ENCODE measurements at regions not wholly inside any gene's neighbourhood (a gene's known extent, or its start where the extent isn't known, plus 50 kb on each side); places are given as distances from the start of the nearest gene placed in this dataset.

DNA sequence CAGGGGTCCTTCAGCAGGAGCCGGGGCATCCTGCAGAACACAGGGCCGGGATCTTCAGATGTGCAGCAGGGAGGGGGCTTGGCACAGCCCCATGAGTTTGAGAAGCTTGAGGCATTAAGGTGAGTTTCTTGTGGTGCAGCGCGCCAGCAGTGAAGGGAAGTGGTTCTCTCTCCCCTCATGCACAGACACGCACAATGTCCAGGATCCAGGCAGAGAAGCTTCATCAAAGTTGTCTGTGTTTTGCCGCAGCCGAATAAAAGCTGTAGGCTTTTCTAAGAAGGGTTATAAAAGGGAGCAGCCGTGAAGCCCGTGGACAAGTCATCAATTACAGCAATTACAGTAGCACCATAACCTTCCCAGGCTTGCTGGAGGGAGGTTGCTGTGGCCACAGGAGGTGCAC, 491.0 kb upstream of the CDH4 start:
- no peak overlapping the region for H3K4me3 ChIP-seq (ENCODE audit: insufficient read depth, low read depth, low read length)
- H3K27me3 ChIP-seq (ENCODE audit: control insufficient read depth, insufficient read depth, low read length) = no peaks in the 10 kb centered on the region
- H2AK5ac ChIP-seq (ENCODE audit: low read depth, low read length) = no peak overlapping the region
- ATAC-seq (ENCODE audit: low read depth) = no peak
- H2BK5ac ChIP-seq (ENCODE audit: low read depth, low read length, poor library complexity, severe bottlenecking) = no peak overlapping the region
- no peak overlapping the region for H3K9ac ChIP-seq (ENCODE audit: low read depth, low read length)
- no peak overlapping the region for H2BK15ac ChIP-seq (ENCODE audit: low read depth, low read length)
- no peak overlapping the region for H2AFZ ChIP-seq (replicated peaks; ENCODE audit: low read length, poor library complexity)
- no peak overlapping the region for H2BK20ac ChIP-seq (ENCODE audit: low read depth, low read length)
- no peaks in the 10 kb centered on the region for H3K79me1 ChIP-seq (ENCODE audit: low read depth in 1 of 2, low read length in 2 of 2)
- H3K4me1 ChIP-seq (ENCODE audit: control insufficient read depth, insufficient read depth, low read length) = no peaks in the 10 kb centered on the region
- no peak overlapping the region for H2AK9ac ChIP-seq (replicated peaks; ENCODE audit: low read depth, low read length, poor library complexity)
- POLR2A ChIA-PET (ENCODE audit: unreplicated experiment) = no interaction called here
- no peak overlapping the region for H3K23ac ChIP-seq (ENCODE audit: low read depth, low read length)
- H3K9me3 ChIP-seq (ENCODE audit: control insufficient read depth, insufficient read depth, low read length) = peaks cover 34% of the 10 kb centered on the region
- no peak overlapping the region for H3K4ac ChIP-seq (ENCODE audit: low read depth, low read length)
- no peak overlapping the region for H2BK120ac ChIP-seq (ENCODE audit: low read depth, low read length)
- in situ Hi-C loops (cut with MboI; ENCODE audit: low sequenced_read_pairs) = no loop called here
- BruUV-seq (replicated peaks) = no TSS peak
- intact Hi-C loops (cut with micrococcal nuclease) = no loop called here
- dilution Hi-C loops (cut with HindIII; ENCODE audit: low sequenced_read_pairs, unreplicated experiment) = no loop called here
- TF ChIP-seq NFE2L2 (IDR thresholded peaks at IDR 0.05; ENCODE audit: low read depth, low read length) = no peak
- H3K14ac ChIP-seq (replicated peaks; ENCODE audit: low read depth, low read length) = no peak overlapping the region
- no peak overlapping the region for H4K8ac ChIP-seq (ENCODE audit: low read depth in 2 of 2, low read length in 2 of 2)
- H3K27ac ChIP-seq (ENCODE audit: insufficient read depth, low read length) = no peak overlapping the region
- H3K36me3 ChIP-seq (ENCODE audit: control insufficient read depth, insufficient read depth, low read length) = no peaks in the 10 kb centered on the region
- no peak overlapping the region for H3K18ac ChIP-seq (ENCODE audit: low read depth, low read length)
- H4K91ac ChIP-seq (ENCODE audit: insufficient read depth, low read depth, low read length) = no peak overlapping the region
- no peak for DNase-seq
- 46% methylated on average over 2 of the region's 9 CpGs; no CpG with 5 or more reads in 1 of the 2 experiments for WGBS, 2 experiments (ENCODE audit: extremely low coverage in 2 of 2, insufficient read length in 1 of 2)
- H4K5ac ChIP-seq (ENCODE audit: low read depth, low read length) = no peak overlapping the region
- H3K9me1 ChIP-seq (ENCODE audit: insufficient read depth, low read length) = no peaks in the 10 kb centered on the region
- no peak overlapping the region for H3K56ac ChIP-seq (ENCODE audit: extremely low read depth, insufficient read depth, low read length)
- CTCF ChIA-PET = no interaction called here
- no peaks in the 10 kb centered on the region for H4K20me1 ChIP-seq (ENCODE audit: insufficient read depth, low read length)
- no peak overlapping the region for H3K4me2 ChIP-seq (ENCODE audit: low read depth, low read length)
